ENCODE measurements at regions not wholly inside any gene's neighbourhood (a gene's known extent, or its start where the extent isn't known, plus 50 kb on each side); places are given as distances from the start of the nearest gene placed in this dataset.
A peak's percentile ranks its signal among the peaks of the same experiment; 100 is the strongest.
"Not testable (repeated sequence)": the region's sequence is repeated elsewhere in the genome, so short reads cannot be mapped to it uniquely, and the experiment has no call there.

GRCh38 chr6:115747719-115748118 lies 313.0 kb downstream of the FRK start (continued):
- TF ChIP-seq SIN3A (IDR thresholded peaks at IDR 0.05; ENCODE audit: borderline replicate concordance, low read depth, low read length), result no peak
- TF ChIP-seq, protein P1, sequence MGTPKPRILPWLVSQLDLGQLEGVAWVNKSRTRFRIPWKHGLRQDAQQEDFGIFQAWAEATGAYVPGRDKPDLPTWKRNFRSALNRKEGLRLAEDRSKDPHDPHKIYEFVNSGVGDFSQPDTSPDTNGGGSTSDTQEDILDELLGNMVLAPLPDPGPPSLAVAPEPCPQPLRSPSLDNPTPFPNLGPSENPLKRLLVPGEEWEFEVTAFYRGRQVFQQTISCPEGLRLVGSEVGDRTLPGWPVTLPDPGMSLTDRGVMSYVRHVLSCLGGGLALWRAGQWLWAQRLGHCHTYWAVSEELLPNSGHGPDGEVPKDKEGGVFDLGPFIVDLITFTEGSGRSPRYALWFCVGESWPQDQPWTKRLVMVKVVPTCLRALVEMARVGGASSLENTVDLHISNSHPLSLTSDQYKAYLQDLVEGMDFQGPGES (IDR thresholded peaks at IDR 0.05; ENCODE audit: low read depth, low read length), result no peak
- TF ChIP-seq, protein P2, sequence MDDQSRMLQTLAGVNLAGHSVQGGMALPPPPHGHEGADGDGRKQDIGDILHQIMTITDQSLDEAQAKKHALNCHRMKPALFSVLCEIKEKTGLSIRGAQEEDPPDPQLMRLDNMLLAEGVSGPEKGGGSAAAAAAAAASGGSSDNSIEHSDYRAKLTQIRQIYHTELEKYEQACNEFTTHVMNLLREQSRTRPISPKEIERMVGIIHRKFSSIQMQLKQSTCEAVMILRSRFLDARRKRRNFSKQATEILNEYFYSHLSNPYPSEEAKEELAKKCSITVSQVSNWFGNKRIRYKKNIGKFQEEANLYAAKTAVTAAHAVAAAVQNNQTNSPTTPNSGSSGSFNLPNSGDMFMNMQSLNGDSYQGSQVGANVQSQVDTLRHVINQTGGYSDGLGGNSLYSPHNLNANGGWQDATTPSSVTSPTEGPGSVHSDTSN (IDR thresholded peaks at IDR 0.05), result no peak
- no peak for TF ChIP-seq CTCF (IDR thresholded peaks at IDR 0.05)
- no peak for TF ChIP-seq GABPA (IDR thresholded peaks at IDR 0.05; ENCODE audit: low read depth)
- no peak for TF ChIP-seq RFX5 (IDR thresholded peaks at IDR 0.05; ENCODE audit: low read length)

DNA sequence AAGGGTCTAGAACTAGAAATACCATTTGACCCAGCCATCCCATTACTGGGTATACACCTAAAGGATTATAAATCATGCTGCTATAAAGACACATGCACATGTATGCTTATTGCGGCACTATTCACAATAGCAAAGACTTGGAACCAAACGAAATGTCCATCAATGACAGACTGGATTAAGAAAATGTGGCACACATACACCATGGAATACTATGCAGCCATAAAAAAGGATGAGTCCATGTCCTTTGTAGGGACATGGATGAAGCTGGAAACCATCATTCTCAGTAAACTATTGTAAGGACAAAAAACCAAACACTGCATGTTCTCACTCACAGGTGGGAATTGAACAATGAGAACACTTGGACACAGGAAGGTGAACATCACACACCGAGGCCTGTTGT lies 314.1 kb downstream of the FRK start:
- H3K9me2 ChIP-seq; H3K4me3 ChIP-seq (ENCODE audit: low read depth in 2 of 2, low read length in 1 of 2); H3K36me3 ChIP-seq (replicated peaks in 1 of 2; ENCODE audit: control insufficient read depth in 1 of 2, insufficient read depth in 2 of 2, low read length in 1 of 2); H3F3A ChIP-seq (replicated peaks; ENCODE audit: insufficient read depth); H3K9me3 ChIP-seq; DNase-seq; H3K4me2 ChIP-seq; H3K27ac ChIP-seq (ENCODE audit: low read depth in 2 of 2, low read length in 1 of 2); CTCF ChIA-PET; H2AFZ ChIP-seq (ENCODE audit: low read depth); H3K9ac ChIP-seq; H3K4me1 ChIP-seq (ENCODE audit: control insufficient read depth in 1 of 2, insufficient read depth in 2 of 2, low read depth in 1 of 2, low read length in 1 of 2); H4K20me1 ChIP-seq (ENCODE audit: insufficient read depth); H3K79me2 ChIP-seq (ENCODE audit: insufficient read depth); H3K27me3 ChIP-seq (ENCODE audit: insufficient read depth); POLR2A ChIA-PET: not testable (repeated sequence)
- WGBS (ENCODE audit: low lambda C conversion rate), result 48% methylated on average over 3 of the region's 3 CpGs

DNA sequence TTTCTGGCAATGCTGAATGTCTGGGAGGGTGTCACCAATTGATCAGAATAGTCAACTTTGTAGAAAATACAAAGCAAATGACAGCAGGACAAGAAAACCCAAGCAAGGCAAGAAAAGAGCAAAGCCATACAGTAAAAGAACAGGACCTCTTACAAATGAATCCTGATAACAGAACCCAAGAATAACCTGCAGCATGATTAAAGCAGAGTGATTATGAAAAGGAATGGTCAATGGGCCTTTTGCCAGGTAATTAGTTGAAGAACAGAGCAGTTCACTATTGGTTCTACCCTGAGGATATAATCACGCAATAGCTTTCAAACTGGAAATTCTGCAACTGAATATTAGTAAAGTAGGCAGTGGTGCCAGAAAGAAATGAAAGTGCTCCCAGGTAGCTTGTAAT lies 319.8 kb downstream of the FRK start:
- CTCF ChIA-PET, result interaction anchor here (1.2 kb wide), 1 partner anchor 9 kb away, joined by 3 read pairs; no protein-coding TSS in a partner anchor
- TF ChIP-seq YY1 (IDR thresholded peaks at IDR 0.05; ENCODE audit: low read depth) (no peak), CHD2 (IDR thresholded peaks at IDR 0.05; ENCODE audit: low read length, partially characterized antibody) (peak; percentile 48), EP300 (IDR thresholded peaks at IDR 0.05; ENCODE audit: borderline replicate concordance in 1 of 2, low read depth in 1 of 2, low read length in 1 of 2) (peak in 1 of 2 experiments; percentile 74; a peak in 1 of 4 replicates), POLR2AphosphoS5 (IDR thresholded peaks at IDR 0.05; ENCODE audit: low read depth, low read length) (no peak), RFX5 (IDR thresholded peaks at IDR 0.05; ENCODE audit: low read length) (no peak), SMC3 (IDR thresholded peaks at IDR 0.05; ENCODE audit: low read depth, low read length) (peak; percentile 6; the same call in 1 of the 2 replicates), GATA2 (CRISPR knock-in tag; IDR thresholded peaks at IDR 0.05) (peak; percentile 64), RAD21 (IDR thresholded peaks at IDR 0.05; ENCODE audit: low read length) (peak; percentile 22; the same call in 1 of the 2 replicates)
- TF ChIP-seq, protein P3, sequence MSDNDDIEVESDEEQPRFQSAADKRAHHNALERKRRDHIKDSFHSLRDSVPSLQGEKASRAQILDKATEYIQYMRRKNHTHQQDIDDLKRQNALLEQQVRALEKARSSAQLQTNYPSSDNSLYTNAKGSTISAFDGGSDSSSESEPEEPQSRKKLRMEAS (IDR thresholded peaks at IDR 0.05; ENCODE audit: low read depth), result no peak
- DNase-seq, result peak; percentile 7
- no peak overlapping the region for H3K4me3 ChIP-seq (ENCODE audit: low read depth in 2 of 2, low read length in 1 of 2)
- H3K4me2 ChIP-seq, result no peak overlapping the region
- H3K9me2 ChIP-seq, result no peaks in the 10 kb centered on the region
- no peaks in the 10 kb centered on the region for H3K9me3 ChIP-seq
- no peaks in the 10 kb centered on the region for H3K79me2 ChIP-seq (ENCODE audit: insufficient read depth)
- H3K27me3 ChIP-seq (ENCODE audit: insufficient read depth), result no peaks in the 10 kb centered on the region
- no peaks in the 10 kb centered on the region for H4K20me1 ChIP-seq (ENCODE audit: insufficient read depth)
- no peaks in the 10 kb centered on the region for H3K4me1 ChIP-seq (ENCODE audit: control insufficient read depth in 1 of 2, insufficient read depth in 2 of 2, low read depth in 1 of 2, low read length in 1 of 2)
- no peak overlapping the region for H3K9ac ChIP-seq
- H2AFZ ChIP-seq (ENCODE audit: low read depth), result no peak overlapping the region
- H3K36me3 ChIP-seq (replicated peaks in 1 of 2; ENCODE audit: control insufficient read depth in 1 of 2, insufficient read depth in 2 of 2, low read length in 1 of 2), result no peaks in the 10 kb centered on the region
- no peaks in the 10 kb centered on the region for H3F3A ChIP-seq (replicated peaks; ENCODE audit: insufficient read depth)
- peak overlapping the region in 1 of 2 experiments; percentile 1; a peak in 1 of 4 replicates for H3K27ac ChIP-seq (ENCODE audit: low read depth in 2 of 2, low read length in 1 of 2)
- 11% methylated on average over 1 of the region's 1 CpG for WGBS (ENCODE audit: low lambda C conversion rate)
- POLR2A ChIA-PET, result no interaction called here

Data from SK-N-SH (cell line).